NCI-H1417 treated with DMSO at 0.1 percent for 48 hours (cell line): ENCODE measurements at regions not wholly inside any gene's neighbourhood (a gene's known extent, or its start where the extent isn't known, plus 50 kb on each side); places are given as distances from the start of the nearest gene placed in this dataset.

Experiments
- DNase-seq: peaks from one replicate; lab custom pipeline; 2025; lab: John Stamatoyannopoulos, UW

GRCh38 chr11:45554230-45554967 is 111.0 kb downstream of the CHST1 start:
- no peak for DNase-seq

GRCh38 chr11:45553383-45553936 is 112.0 kb downstream of the CHST1 start:
- no peak for DNase-seq

GRCh38 chr11:45551191-45551713 is 114.2 kb downstream of the CHST1 start:
- no peak for DNase-seq

- DNase-seq, result no peak
These were observed 116.2 kb downstream of the CHST1 start for GRCh38 chr11:45549257-45549656.

GRCh38 chr11:45546366-45546765 is 119.1 kb downstream of the CHST1 start:
- no peak for DNase-seq

GRCh38 chr11:45544826-45545225 is 120.6 kb downstream of the CHST1 start:
- no peak for DNase-seq

GRCh38 chr11:45543808-45544422 is 121.5 kb downstream of the CHST1 start:
- no peak for DNase-seq

- DNase-seq, result no peak
These were observed 122.3 kb downstream of the CHST1 start for GRCh38 chr11:45543081-45543480.

- DNase-seq, result no peak
These were observed 123.6 kb downstream of the CHST1 start for GRCh38 chr11:45541693-45542434.

GRCh38 chr11:45538939-45539338 is 126.5 kb downstream of the CHST1 start:
- DNase-seq, result no peak

GRCh38 chr11:45538363-45538762 is 127.1 kb downstream of the CHST1 start:
- DNase-seq, result no peak

- DNase-seq, result no peak
These were observed 127.8 kb downstream of the CHST1 start for GRCh38 chr11:45537614-45538013.

- no peak for DNase-seq
These were observed 130.4 kb downstream of the CHST1 start for GRCh38 chr11:45535033-45535432.

- DNase-seq, result no peak
These were observed 131.3 kb downstream of the CHST1 start for GRCh38 chr11:45534132-45534531.

GRCh38 chr11:45532546-45532945 is 132.9 kb downstream of the CHST1 start:
- no peak for DNase-seq

GRCh38 chr11:45530776-45531175 is 134.6 kb downstream of the CHST1 start:
- no peak for DNase-seq

GRCh38 chr11:45530111-45530510 is 135.3 kb downstream of the CHST1 start:
- DNase-seq, result no peak

- no peak for DNase-seq
These were observed 137.0 kb downstream of the CHST1 start for GRCh38 chr11:45528435-45528834.

GRCh38 chr11:45527898-45528297 is 137.5 kb downstream of the CHST1 start:
- DNase-seq, result no peak

- DNase-seq, result no peak
These were observed 140.0 kb downstream of the CHST1 start for GRCh38 chr11:45525393-45525792.

- DNase-seq, result no peak
These were observed 141.7 kb downstream of the CHST1 start for GRCh38 chr11:45523760-45524159.

- no peak for DNase-seq
These were observed 146.4 kb downstream of the CHST1 start for GRCh38 chr11:45518833-45519535.
